ENCODE measurements at regions not wholly inside any gene's neighbourhood (a gene's known extent, or its start where the extent isn't known, plus 50 kb on each side); places are given as distances from the start of the nearest gene placed in this dataset.

DNA sequence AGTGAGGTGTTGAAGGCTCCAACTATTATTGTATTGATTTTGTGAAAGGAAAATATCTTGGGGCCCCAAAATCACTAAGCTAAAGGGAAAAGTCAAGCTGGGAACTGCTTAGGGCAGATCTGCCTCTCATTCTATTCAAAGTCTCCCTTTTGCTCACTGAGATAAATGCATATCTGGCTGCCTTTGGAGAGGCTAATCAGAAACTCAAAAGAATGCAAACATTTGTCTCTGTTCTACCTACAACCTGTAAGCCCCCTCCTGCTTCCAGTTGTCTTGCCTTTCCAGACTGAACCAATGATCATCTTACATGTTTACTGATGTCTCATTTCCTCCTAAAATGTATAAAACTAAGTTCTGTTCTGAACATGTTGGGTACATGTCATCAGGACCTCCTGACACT lies 125.9 kb downstream of the HTR1B start:
- POLR2A ChIA-PET (ENCODE audit: low non-redundant PET): no interaction called here

DNA sequence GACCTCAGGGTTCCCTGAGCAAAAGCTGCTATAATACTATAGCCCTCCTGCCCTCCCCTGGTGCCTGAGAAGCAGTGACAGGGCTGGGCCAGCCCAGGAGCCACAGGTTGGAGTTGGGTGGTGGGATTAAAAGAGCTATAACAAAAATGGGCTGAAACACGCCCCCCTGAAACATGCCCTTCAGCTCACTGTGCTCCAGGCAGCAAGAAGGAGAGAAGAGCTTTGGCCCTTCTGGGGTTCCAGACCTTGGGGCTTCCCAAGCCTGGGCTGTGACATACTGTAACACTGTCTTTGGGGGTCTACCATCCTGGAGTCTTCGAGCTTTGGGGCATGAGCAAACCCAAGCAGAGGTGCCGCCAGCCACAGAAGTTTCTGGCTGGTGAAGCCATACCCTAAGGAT lies 129.2 kb downstream of the HTR1B start:
- TF ChIP-seq EZH2 (IDR thresholded peaks at IDR 0.05; ENCODE audit: borderline replicate concordance, low read depth, low read length, poor library complexity, severe bottlenecking): no peak
- TF ChIP-seq, protein P1, sequence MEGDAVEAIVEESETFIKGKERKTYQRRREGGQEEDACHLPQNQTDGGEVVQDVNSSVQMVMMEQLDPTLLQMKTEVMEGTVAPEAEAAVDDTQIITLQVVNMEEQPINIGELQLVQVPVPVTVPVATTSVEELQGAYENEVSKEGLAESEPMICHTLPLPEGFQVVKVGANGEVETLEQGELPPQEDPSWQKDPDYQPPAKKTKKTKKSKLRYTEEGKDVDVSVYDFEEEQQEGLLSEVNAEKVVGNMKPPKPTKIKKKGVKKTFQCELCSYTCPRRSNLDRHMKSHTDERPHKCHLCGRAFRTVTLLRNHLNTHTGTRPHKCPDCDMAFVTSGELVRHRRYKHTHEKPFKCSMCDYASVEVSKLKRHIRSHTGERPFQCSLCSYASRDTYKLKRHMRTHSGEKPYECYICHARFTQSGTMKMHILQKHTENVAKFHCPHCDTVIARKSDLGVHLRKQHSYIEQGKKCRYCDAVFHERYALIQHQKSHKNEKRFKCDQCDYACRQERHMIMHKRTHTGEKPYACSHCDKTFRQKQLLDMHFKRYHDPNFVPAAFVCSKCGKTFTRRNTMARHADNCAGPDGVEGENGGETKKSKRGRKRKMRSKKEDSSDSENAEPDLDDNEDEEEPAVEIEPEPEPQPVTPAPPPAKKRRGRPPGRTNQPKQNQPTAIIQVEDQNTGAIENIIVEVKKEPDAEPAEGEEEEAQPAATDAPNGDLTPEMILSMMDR (conservative IDR thresholded peaks at IDR 0.05; ENCODE audit: low read depth, low read length): no peak
- POLR2A ChIA-PET (ENCODE audit: low non-redundant PET): no interaction called here
- H3K27me3 ChIP-seq (replicated peaks; ENCODE audit: insufficient read depth, low read depth, low read length, poor library complexity): no peaks in the 10 kb centered on the region

More for the DNA sequence above, 125.9 kb downstream of the HTR1B start:
- H3K4me3 ChIP-seq (ENCODE audit: low read depth, low read length, poor library complexity, severe bottlenecking): no peak overlapping the region
- CTCF ChIA-PET: no interaction called here
- no peaks in the 10 kb centered on the region for H3K27me3 ChIP-seq (replicated peaks; ENCODE audit: insufficient read depth, low read depth, low read length, poor library complexity)
- TF ChIP-seq, protein P1 (conservative IDR thresholded peaks at IDR 0.05; ENCODE audit: low read depth, low read length): no peak
- no peak for TF ChIP-seq EZH2 (IDR thresholded peaks at IDR 0.05; ENCODE audit: borderline replicate concordance, low read depth, low read length, poor library complexity, severe bottlenecking)
- intact Hi-C loops (cut with micrococcal nuclease; ENCODE audit: unreplicated experiment): no loop called here
- H3K36me3 ChIP-seq (ENCODE audit: insufficient read depth, low read length, poor library complexity, severe bottlenecking): no peaks in the 10 kb centered on the region
- H3K9me3 ChIP-seq (ENCODE audit: low read depth, low read length, poor library complexity, severe bottlenecking): peaks cover 11% of the 10 kb centered on the region
- BruUV-seq (replicated peaks): no TSS peak
- H3K27ac ChIP-seq (ENCODE audit: low read depth, low read length, poor library complexity, severe bottlenecking): no peak overlapping the region
- DNase-seq (ENCODE audit: low spot score): no peak
- no peaks in the 10 kb centered on the region for H3K4me1 ChIP-seq (ENCODE audit: insufficient read depth, low read length, poor library complexity, severe bottlenecking)

DNA sequence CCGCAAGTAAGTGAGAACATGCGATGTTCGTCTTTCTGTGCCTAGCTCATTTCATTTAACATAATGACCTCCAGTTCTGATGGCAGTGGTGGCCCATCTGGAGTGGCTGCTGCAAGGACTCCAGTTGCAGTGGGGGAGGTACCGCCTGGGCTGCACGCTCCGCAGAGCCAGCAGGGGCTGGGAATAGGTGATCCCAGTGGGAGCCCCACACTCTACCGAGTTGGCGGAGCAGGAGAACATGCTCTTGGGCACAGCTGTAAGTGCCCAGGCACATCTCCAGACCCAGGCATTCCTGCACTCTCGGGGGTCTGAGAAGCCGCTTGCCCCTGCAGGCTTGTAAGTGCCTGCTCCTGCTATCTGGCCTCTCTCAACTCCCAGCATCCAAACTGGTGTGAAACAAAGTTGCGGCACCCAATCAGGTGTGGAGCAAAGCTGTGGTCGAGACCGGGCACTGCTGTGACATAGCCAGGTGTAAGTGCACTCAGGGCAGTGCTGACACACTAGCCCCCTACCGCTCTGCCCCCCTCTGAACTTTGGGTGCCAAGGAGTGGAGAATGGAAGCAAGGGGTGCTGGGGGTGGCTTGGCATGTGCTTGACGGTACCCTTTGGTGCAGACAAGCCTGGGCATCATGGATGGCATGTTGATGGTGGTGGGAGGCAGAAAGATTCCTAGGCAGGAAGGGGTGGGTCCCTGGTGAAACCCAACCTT lies 130.2 kb downstream of the HTR1B start:
- Histone ChIP-seq H3K36me3 (ENCODE audit: insufficient read depth, low read length, poor library complexity, severe bottlenecking) (no peaks in the 10 kb centered on the region), H3K4me1 (ENCODE audit: insufficient read depth, low read length, poor library complexity, severe bottlenecking) (no peaks in the 10 kb centered on the region), H3K4me3 (ENCODE audit: low read depth, low read length, poor library complexity, severe bottlenecking) (no peak overlapping the region), H3K27me3 (replicated peaks; ENCODE audit: insufficient read depth, low read depth, low read length, poor library complexity) (no peaks in the 10 kb centered on the region), H3K9me3 (ENCODE audit: low read depth, low read length, poor library complexity, severe bottlenecking) (peaks cover 11% of the 10 kb centered on the region), H3K27ac (ENCODE audit: low read depth, low read length, poor library complexity, severe bottlenecking) (no peak overlapping the region)
- ChIA-PET POLR2A (ENCODE audit: low non-redundant PET) (no interaction called here), CTCF (no interaction called here)
- no TSS peak for BruUV-seq (replicated peaks)
- intact Hi-C loops (cut with micrococcal nuclease; ENCODE audit: unreplicated experiment): no loop called here
- TF ChIP-seq, protein P1 (conservative IDR thresholded peaks at IDR 0.05; ENCODE audit: low read depth, low read length): no peak
- no peak for TF ChIP-seq EZH2 (IDR thresholded peaks at IDR 0.05; ENCODE audit: borderline replicate concordance, low read depth, low read length, poor library complexity, severe bottlenecking)
- DNase-seq (ENCODE audit: low spot score): no peak

More for the DNA sequence above, 129.2 kb downstream of the HTR1B start:
- Histone ChIP-seq H3K36me3 (ENCODE audit: insufficient read depth, low read length, poor library complexity, severe bottlenecking) (no peaks in the 10 kb centered on the region), H3K4me1 (ENCODE audit: insufficient read depth, low read length, poor library complexity, severe bottlenecking) (no peaks in the 10 kb centered on the region), H3K27ac (ENCODE audit: low read depth, low read length, poor library complexity, severe bottlenecking) (no peak overlapping the region), H3K9me3 (ENCODE audit: low read depth, low read length, poor library complexity, severe bottlenecking) (peaks cover 11% of the 10 kb centered on the region), H3K4me3 (ENCODE audit: low read depth, low read length, poor library complexity, severe bottlenecking) (no peak overlapping the region)
- intact Hi-C loops (cut with micrococcal nuclease; ENCODE audit: unreplicated experiment): no loop called here
- no TSS peak for BruUV-seq (replicated peaks)
- CTCF ChIA-PET: no interaction called here
- DNase-seq (ENCODE audit: low spot score): no peak

Measured in A673 (cell line).